T-cell (primary cell): ENCODE measurements at regions not wholly inside any gene's neighbourhood (a gene's known extent, or its start where the extent isn't known, plus 50 kb on each side); places are given as distances from the start of the nearest gene placed in this dataset.

Experiments used
- ATAC-seq, 4 experiments: fragments of 200-7000 bp in 3 of 4; fragments of 150-1000 bp in 1 of 4; cut with Tn5 transposase; replicated peaks in 1 of 4; 1 replicate in 3 of 4; 2 replicates in 1 of 4; pipeline ENCODE4 v1.10.0; 2021; ENCODE audit warnings: moderate library complexity in 3 of 4, mild to moderate bottlenecking in 2 of 4, moderate number of reproducible peaks in 1 of 4
- CTCF ChIA-PET, 2 donors: fragments of 300-600 bp; sonication (Branson Sonifier 250); formaldehyde crosslinking; loops; one replicate each; lab custom pipeline; 2022; ENCODE audit warnings: antibody characterized with exemption in 2 of 2; lab: Charles Lee
- POLR2A ChIA-PET, 2 donors: fragments of 300-600 bp; sonication (Branson Sonifier 250); formaldehyde crosslinking; loops; one replicate each; lab custom pipeline; 2022; ENCODE audit warnings: antibody characterized with exemption in 2 of 2; lab: Charles Lee
- DNase-seq, 35 experiments: peaks; one replicate each; pipeline versions ENCODE4 v3.0.0 to v3.0.0-alpha.2; 2013 to 2023
- H3K27ac ChIP-seq: one replicate; pipeline ENCODE4 v1.5.1; 2013; ENCODE audit warnings: low read length
- H3K27me3 ChIP-seq, 2 experiments: replicated peaks in 1 of 2; 1 replicate in 1 of 2; 2 replicates in 1 of 2; pipeline versions ENCODE4 v1.6.1 to v1.7.0; 2013; ENCODE audit warnings: low read length in 1 of 2, mixed read lengths in 1 of 2; ENCODE audit not compliant: control insufficient read depth in 2 of 2, insufficient read depth in 2 of 2; ENCODE audit errors: extremely low read depth in 1 of 2
- H3K36me3 ChIP-seq, 2 donors: 1 replicate in 1 of 2; 2 replicates in 1 of 2; pipeline versions ENCODE4 v1.6.1 to v1.7.0; 2013; ENCODE audit warnings: low read length in 1 of 2; ENCODE audit not compliant: control insufficient read depth in 2 of 2, insufficient read depth in 1 of 2; ENCODE audit errors: extremely low read depth in 1 of 2
- H3K4me1 ChIP-seq, 2 experiments: 1 replicate in 1 of 2; 2 replicates in 1 of 2; pipeline versions ENCODE4 v1.6.1 to v1.7.0; 2013; ENCODE audit warnings: low read length in 2 of 2, mixed read lengths in 1 of 2; ENCODE audit not compliant: insufficient read depth in 2 of 2, control insufficient read depth in 1 of 2; ENCODE audit errors: extremely low read depth in 1 of 2
- H3K4me3 ChIP-seq, 2 donors: 1 replicate in 1 of 2; 2 replicates in 1 of 2; pipeline versions ENCODE4 v1.5.1 to v1.7.0; 2013; ENCODE audit warnings: mild to moderate bottlenecking in 2 of 2, low read length in 1 of 2, moderate library complexity in 1 of 2; ENCODE audit not compliant: control insufficient read depth in 1 of 2; ENCODE audit errors: extremely low read depth in 1 of 2
- H3K9me3 ChIP-seq: 2 replicates; pipeline ENCODE4 v1.7.0; 2013
- H3K27ac Mint-ChIP-seq, 2 donors: one replicate each; pipeline ENCODE4 v1.8.0; 2020 to 2021; ENCODE audit warnings: mild to moderate bottlenecking in 2 of 2, mixed read lengths in 2 of 2
- H3K27me3 Mint-ChIP-seq, 2 donors: one replicate each; pipeline ENCODE4 v1.8.0; 2021 to 2022; ENCODE audit warnings: mixed read lengths in 2 of 2
- H3K36me3 Mint-ChIP-seq: one replicate; pipeline ENCODE4 v1.8.0; 2021; ENCODE audit warnings: mixed read lengths
- H3K4me1 Mint-ChIP-seq, 3 donors: one replicate each; pipeline ENCODE4 v1.8.0; 2020 to 2022; ENCODE audit warnings: mixed read lengths in 3 of 3, mild to moderate bottlenecking in 1 of 3
- H3K4me3 Mint-ChIP-seq, 3 donors: one replicate each; pipeline ENCODE4 v1.8.0; 2020 to 2022; ENCODE audit warnings: mild to moderate bottlenecking in 3 of 3, mixed read lengths in 3 of 3, moderate library complexity in 3 of 3
- H3K9me3 Mint-ChIP-seq, 3 donors: one replicate each; pipeline ENCODE4 v1.8.0; 2020 to 2022; ENCODE audit warnings: mixed read lengths in 3 of 3
- WGBS: methylation state at CpG from one replicate; pipeline ENCODE4 v1.1.5; 2013; ENCODE audit warnings: missing lambda C conversion rate; ENCODE audit not compliant: insufficient coverage; 5-methylcytosine and 5-hydroxymethylcytosine counted together

DNA sequence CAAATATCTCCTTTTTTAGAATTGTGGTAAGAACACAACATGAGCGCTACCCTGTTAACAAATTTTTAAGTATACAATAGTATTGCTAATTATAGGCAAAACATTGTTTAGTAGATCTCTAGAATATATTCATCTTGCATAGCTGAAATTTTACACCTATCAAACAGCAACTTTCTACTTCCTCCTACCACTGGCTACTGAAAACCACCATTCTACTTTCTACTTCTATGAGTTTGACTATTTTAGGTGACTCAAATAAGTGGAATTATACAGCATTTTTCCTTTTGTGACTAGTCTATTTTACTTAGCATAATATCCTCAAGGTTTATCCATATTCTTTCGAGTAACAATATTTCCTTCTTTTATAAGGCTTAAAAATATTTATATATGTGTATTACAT, 128.4 kb downstream of the FAM76B start:
- peaks cover 5 to 10% (median 6%) of the 10 kb centered on the region in 3 donors for H3K9me3 Mint-ChIP-seq

DNA sequence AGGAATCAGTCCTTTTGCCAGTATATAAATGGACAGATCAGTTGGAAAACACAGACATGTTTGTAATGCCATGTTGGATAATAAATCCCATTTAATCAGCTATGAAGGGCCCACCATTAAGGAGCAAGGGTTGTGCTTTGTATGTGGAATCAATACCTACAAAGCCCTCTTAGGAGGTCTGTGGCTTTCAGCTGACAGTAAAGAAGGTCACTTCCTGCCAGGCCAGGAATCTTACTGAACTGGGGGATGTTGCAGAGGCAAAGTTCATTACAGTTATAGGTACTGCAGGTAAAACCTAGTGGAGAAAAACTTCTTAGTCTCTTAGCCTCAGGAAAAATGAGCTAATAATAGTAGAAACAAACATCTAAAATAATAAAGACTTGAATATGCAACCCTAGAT, 129.5 kb downstream of the FAM76B start:
- Histone ChIP-seq H3K36me3 (no peaks in the 10 kb centered on the region), H3K4me3 (no peak overlapping the region), H3K27ac (no peak overlapping the region), H3K4me1 (no peaks in the 10 kb centered on the region), H3K9me3 (no peaks in the 10 kb centered on the region), H3K27me3 (no peaks in the 10 kb centered on the region)
- no peaks in the 10 kb centered on the region for H3K27me3 Mint-ChIP-seq
- ChIA-PET POLR2A (interaction anchor here in 1 of 2 donors (0.6 kb wide), 1 partner anchor 14 kb away, joined by 3 read pairs; no protein-coding TSS in a partner anchor), CTCF (no interaction called here)
- H3K4me3 Mint-ChIP-seq, result no peak overlapping the region
- H3K9me3 Mint-ChIP-seq, result peaks cover under 1 to 3% (median under 1%) of the 10 kb centered on the region in 3 donors
- H3K36me3 Mint-ChIP-seq, result peaks cover under 1% of the 10 kb centered on the region
- peak overlapping the region; percentile 41 to 70 for H3K27ac Mint-ChIP-seq
- ATAC-seq (peak; percentile 52 to 86 (median 74)), DNase-seq (peak in 5 of 35 experiments; percentile 1 to 16 (median 8))
- H3K4me1 Mint-ChIP-seq, result peaks cover 18 to 29% (median 28%) of the 10 kb centered on the region in 3 donors

More for the DNA sequence above, 128.4 kb downstream of the FAM76B start:
- Histone ChIP-seq H3K4me3 (no peak overlapping the region), H3K36me3 (no peaks in the 10 kb centered on the region), H3K27me3 (no peaks in the 10 kb centered on the region), H3K27ac (no peak overlapping the region), H3K9me3 (no peaks in the 10 kb centered on the region), H3K4me1 (no peaks in the 10 kb centered on the region)
- ChIA-PET CTCF (no interaction called here), POLR2A (no interaction called here)
- DNase-seq (no peak), ATAC-seq (no peak)
- no peak overlapping the region for H3K4me3 Mint-ChIP-seq
- H3K4me1 Mint-ChIP-seq, result peaks cover 18 to 29% (median 26%) of the 10 kb centered on the region in 3 donors
- no CpG with 5 or more reads among the region's 2 CpGs for WGBS
- H3K27me3 Mint-ChIP-seq, result no peaks in the 10 kb centered on the region
- H3K36me3 Mint-ChIP-seq, result peaks cover 6% of the 10 kb centered on the region
- peak overlapping the region; percentile 0 to 41 for H3K27ac Mint-ChIP-seq

DNA sequence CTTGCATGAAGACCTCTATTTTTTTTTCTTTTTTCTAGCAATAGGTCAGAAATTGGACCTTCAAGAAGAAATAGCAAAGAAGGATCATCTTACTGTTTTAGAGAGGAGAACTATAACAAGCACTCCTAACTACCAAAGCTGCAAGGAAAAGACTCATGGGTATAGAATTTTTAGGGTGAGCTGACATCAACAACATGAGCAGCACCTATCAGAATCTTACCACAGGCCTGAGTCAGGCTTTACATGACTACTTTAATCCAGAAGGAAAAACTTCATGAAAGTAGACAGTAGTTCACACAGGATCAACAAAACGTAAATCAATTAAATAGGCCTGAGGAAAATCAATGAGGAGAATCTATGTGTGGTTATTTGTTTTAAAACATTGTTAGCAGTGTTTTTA, 130.5 kb downstream of the FAM76B start:
- no CpG with 5 or more reads among the region's 1 CpG for WGBS
- H3K27ac Mint-ChIP-seq, result peak overlapping the region; percentile 55
- H3K36me3 Mint-ChIP-seq, result no peaks in the 10 kb centered on the region
- Histone ChIP-seq H3K4me1 (no peaks in the 10 kb centered on the region), H3K27me3 (no peaks in the 10 kb centered on the region), H3K36me3 (no peaks in the 10 kb centered on the region), H3K4me3 (no peak overlapping the region), H3K9me3 (no peaks in the 10 kb centered on the region), H3K27ac (no peak overlapping the region)
- no peak overlapping the region for H3K4me3 Mint-ChIP-seq
- ChIA-PET CTCF (no interaction called here), POLR2A (no interaction called here)
- no peak for DNase-seq
- H3K4me1 Mint-ChIP-seq, result peaks cover 18 to 29% (median 28%) of the 10 kb centered on the region in 3 donors
- ATAC-seq, result no peak
- no peaks in the 10 kb centered on the region for H3K27me3 Mint-ChIP-seq
- no peaks in the 10 kb centered on the region for H3K9me3 Mint-ChIP-seq

GRCh38 chr11:95655536-95655935, 134.0 kb downstream of the FAM76B start:
- H3K27ac Mint-ChIP-seq, result no peak overlapping the region
- CTCF ChIA-PET, result no interaction called here

DNA sequence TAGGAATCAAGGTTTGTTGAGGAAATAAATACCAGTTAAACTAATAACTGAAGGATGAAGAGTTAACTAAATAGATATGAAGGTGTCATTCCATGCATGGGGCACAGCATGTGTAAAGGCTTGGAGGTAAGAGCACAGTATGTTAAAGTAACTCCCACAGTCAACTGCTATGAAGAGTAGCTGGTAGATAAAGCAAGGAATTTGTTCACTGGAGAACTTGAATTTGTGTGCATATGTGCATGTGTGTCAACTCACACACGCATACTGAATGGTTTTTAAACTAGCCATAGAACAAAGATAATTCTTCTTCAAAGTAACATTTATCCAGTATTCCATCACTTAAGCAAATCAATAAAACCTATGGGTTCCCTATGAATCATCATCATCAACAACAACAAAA, 135.9 kb downstream of the FAM76B start:
- DNase-seq (no peak), ATAC-seq (no peak)
- H3K9me3 Mint-ChIP-seq, result no peaks in the 10 kb centered on the region
- CTCF ChIA-PET, result no interaction called here
- H3K36me3 Mint-ChIP-seq, result peaks cover 4% of the 10 kb centered on the region
- Histone ChIP-seq H3K27me3 (no peaks in the 10 kb centered on the region), H3K36me3 (no peaks in the 10 kb centered on the region), H3K9me3 (no peaks in the 10 kb centered on the region), H3K27ac (no peak overlapping the region), H3K4me1 (no peaks in the 10 kb centered on the region), H3K4me3 (no peak overlapping the region)
- H3K27me3 Mint-ChIP-seq, result no peaks in the 10 kb centered on the region
- peaks cover 2 to 10% (median 3%) of the 10 kb centered on the region in 3 donors for H3K4me1 Mint-ChIP-seq
- H3K27ac Mint-ChIP-seq, result no peak overlapping the region
- POLR2A ChIA-PET, result no interaction called here
- 100% methylated on average over 1 of the region's 1 CpG for WGBS
- no peak overlapping the region for H3K4me3 Mint-ChIP-seq

More at GRCh38 chr11:95655536-95655935, 134.0 kb downstream of the FAM76B start:
- POLR2A ChIA-PET, result no interaction called here
- Mint-ChIP-seq H3K9me3 (no peaks in the 10 kb centered on the region), H3K36me3 (peaks cover 4% of the 10 kb centered on the region), H3K27me3 (no peaks in the 10 kb centered on the region), H3K4me3 (no peak overlapping the region), H3K4me1 (peaks cover 18 to 23% (median 21%) of the 10 kb centered on the region in 3 donors)
- no peak overlapping the region for H3K27ac ChIP-seq
- no peaks in the 10 kb centered on the region for H3K36me3 ChIP-seq
- no CpG with 5 or more reads among the region's 1 CpG for WGBS
- no peaks in the 10 kb centered on the region for H3K4me1 ChIP-seq
- H3K9me3 ChIP-seq, result no peaks in the 10 kb centered on the region
- DNase-seq (no peak), ATAC-seq (no peak)
- no peaks in the 10 kb centered on the region for H3K27me3 ChIP-seq
- no peak overlapping the region for H3K4me3 ChIP-seq

GRCh38 chr11:95653099-95653498, 136.5 kb downstream of the FAM76B start:
- ChIA-PET CTCF (no interaction called here), POLR2A (no interaction called here)

More at GRCh38 chr11:95653099-95653498, 136.5 kb downstream of the FAM76B start:
- no CpG with 5 or more reads among the region's 5 CpGs for WGBS
- H3K36me3 ChIP-seq, result no peaks in the 10 kb centered on the region
- no peak overlapping the region for H3K4me3 Mint-ChIP-seq
- H3K27me3 ChIP-seq, result no peaks in the 10 kb centered on the region
- no peak for ATAC-seq
- H3K27me3 Mint-ChIP-seq, result no peaks in the 10 kb centered on the region
- H3K27ac Mint-ChIP-seq, result no peak overlapping the region
- peaks cover under 1 to 8% (median 2%) of the 10 kb centered on the region in 3 donors for H3K4me1 Mint-ChIP-seq
- no peak for DNase-seq
- no peak overlapping the region for H3K27ac ChIP-seq
- no peak overlapping the region for H3K4me3 ChIP-seq
- no peaks in the 10 kb centered on the region for H3K4me1 ChIP-seq
- peaks cover 4% of the 10 kb centered on the region for H3K36me3 Mint-ChIP-seq
- no peaks in the 10 kb centered on the region for H3K9me3 Mint-ChIP-seq
- H3K9me3 ChIP-seq, result no peaks in the 10 kb centered on the region
